NCI-H146 treated with DMSO at 0.1 percent for 48 hours (cell line): ENCODE measurements at regions not wholly inside any gene's neighbourhood (a gene's known extent, or its start where the extent isn't known, plus 50 kb on each side); places are given as distances from the start of the nearest gene placed in this dataset.
"Not testable (repeated sequence)": the region's sequence is repeated elsewhere in the genome, so short reads cannot be mapped to it uniquely, and the experiment has no call there.

ENCODE experiments used
- DNase-seq: peaks from one replicate; lab custom pipeline; 2025; ENCODE audit not compliant: unreplicated experiment; lab: John Stamatoyannopoulos, UW

- not testable (repeated sequence) for DNase-seq
These were observed 521.6 kb downstream of the IRS2 start for GRCh38 chr13:109264603-109265437.

GRCh38 chr13:109257761-109258157, 528.6 kb downstream of the IRS2 start:
- not testable (repeated sequence) for DNase-seq
